ENCODE measurements at regions not wholly inside any gene's neighbourhood (a gene's known extent, or its start where the extent isn't known, plus 50 kb on each side); places are given as distances from the start of the nearest gene placed in this dataset.

- TF ChIP-seq CTCF (IDR thresholded peaks at IDR 0.05 in 2 of 3, conservative IDR thresholded peaks at IDR 0.05 in 1 of 3; ENCODE audit: borderline replicate concordance in 1 of 3, insufficient read depth in 1 of 3, low read depth in 2 of 3, low read length in 2 of 3) (no peak), TCF7L2 (IDR thresholded peaks at IDR 0.05; ENCODE audit: borderline replicate concordance, extremely low read depth, insufficient read depth, insufficient read length) (no peak), SP1 (IDR thresholded peaks at IDR 0.05; ENCODE audit: low read depth) (no peak), RAD21 (IDR thresholded peaks at IDR 0.05; ENCODE audit: low read depth) (no peak), EZH2 (IDR thresholded peaks at IDR 0.05) (no peak), POLR2AphosphoS5 (IDR thresholded peaks at IDR 0.05; ENCODE audit: low read depth, low read length) (no peak), ATF3 (IDR thresholded peaks at IDR 0.05) (no peak), EZH2phosphoT487 (IDR thresholded peaks at IDR 0.05; ENCODE audit: borderline replicate concordance) (no peak), MAX (IDR thresholded peaks at IDR 0.05) (no peak), POLR2A (IDR thresholded peaks at IDR 0.05; ENCODE audit: borderline replicate concordance, extremely low read depth, insufficient read depth, insufficient read length) (no peak), ZNF274 (IDR thresholded peaks at IDR 0.05; ENCODE audit: low read depth, low read length) (no peak), YY1 (IDR thresholded peaks at IDR 0.05; ENCODE audit: extremely low read depth, insufficient replicate concordance, low read depth, low read length) (no peak)
Observed at GRCh38 chr9:30058463-30058862, 2326.0 kb upstream of the ACO1 start.
